Fibroblast of pulmonary artery (primary cell): ENCODE measurements at regions not wholly inside any gene's neighbourhood (a gene's known extent, or its start where the extent isn't known, plus 50 kb on each side); places are given as distances from the start of the nearest gene placed in this dataset.
"Not testable (repeated sequence)": the region's sequence is repeated elsewhere in the genome, so short reads cannot be mapped to it uniquely, and the experiment has no call there.

Experiments
- DNase-seq: peaks from one replicate; pipeline ENCODE4 v3.0.0-alpha.2; 2010; ENCODE audit warnings: low read depth
- H3K4me3 ChIP-seq: replicated peaks from 2 replicates; pipeline ENCODE4 v1.5.1; 2011; ENCODE audit warnings: low read depth, mild to moderate bottlenecking, control low read depth, low read length, moderate library complexity
- TF ChIP-seq, protein P1 (sequence below): IDR thresholded peaks from 2 replicates; pipeline ENCODE4 v1.5.1; 2011; ENCODE audit warnings: mild to moderate bottlenecking, control low read depth, low read length, inconsistent platforms; ENCODE audit errors: missing control alignments

DNA sequence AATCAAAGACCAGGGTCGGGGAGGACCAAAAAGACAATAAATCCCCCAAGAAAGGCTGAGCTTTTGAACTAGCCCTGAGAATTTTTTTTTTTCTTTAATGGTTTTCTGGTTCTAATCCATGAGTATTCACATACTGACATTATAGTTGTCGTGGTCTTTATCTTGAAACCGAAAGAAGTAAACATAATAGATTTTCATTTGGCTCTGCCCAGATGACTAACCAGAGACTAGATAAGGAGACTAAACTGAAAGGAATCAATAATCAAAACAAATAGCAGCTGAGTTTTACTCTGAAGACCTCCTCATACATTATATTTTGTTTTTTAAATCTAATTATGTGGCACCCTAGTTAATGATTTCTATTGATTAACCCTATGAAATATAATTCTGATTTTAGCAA is 381.4 kb downstream of the CNTN3 start:
- TF ChIP-seq, protein P1, sequence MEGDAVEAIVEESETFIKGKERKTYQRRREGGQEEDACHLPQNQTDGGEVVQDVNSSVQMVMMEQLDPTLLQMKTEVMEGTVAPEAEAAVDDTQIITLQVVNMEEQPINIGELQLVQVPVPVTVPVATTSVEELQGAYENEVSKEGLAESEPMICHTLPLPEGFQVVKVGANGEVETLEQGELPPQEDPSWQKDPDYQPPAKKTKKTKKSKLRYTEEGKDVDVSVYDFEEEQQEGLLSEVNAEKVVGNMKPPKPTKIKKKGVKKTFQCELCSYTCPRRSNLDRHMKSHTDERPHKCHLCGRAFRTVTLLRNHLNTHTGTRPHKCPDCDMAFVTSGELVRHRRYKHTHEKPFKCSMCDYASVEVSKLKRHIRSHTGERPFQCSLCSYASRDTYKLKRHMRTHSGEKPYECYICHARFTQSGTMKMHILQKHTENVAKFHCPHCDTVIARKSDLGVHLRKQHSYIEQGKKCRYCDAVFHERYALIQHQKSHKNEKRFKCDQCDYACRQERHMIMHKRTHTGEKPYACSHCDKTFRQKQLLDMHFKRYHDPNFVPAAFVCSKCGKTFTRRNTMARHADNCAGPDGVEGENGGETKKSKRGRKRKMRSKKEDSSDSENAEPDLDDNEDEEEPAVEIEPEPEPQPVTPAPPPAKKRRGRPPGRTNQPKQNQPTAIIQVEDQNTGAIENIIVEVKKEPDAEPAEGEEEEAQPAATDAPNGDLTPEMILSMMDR = no peak
- DNase-seq = no peak
- H3K4me3 ChIP-seq = no peak overlapping the region

DNA sequence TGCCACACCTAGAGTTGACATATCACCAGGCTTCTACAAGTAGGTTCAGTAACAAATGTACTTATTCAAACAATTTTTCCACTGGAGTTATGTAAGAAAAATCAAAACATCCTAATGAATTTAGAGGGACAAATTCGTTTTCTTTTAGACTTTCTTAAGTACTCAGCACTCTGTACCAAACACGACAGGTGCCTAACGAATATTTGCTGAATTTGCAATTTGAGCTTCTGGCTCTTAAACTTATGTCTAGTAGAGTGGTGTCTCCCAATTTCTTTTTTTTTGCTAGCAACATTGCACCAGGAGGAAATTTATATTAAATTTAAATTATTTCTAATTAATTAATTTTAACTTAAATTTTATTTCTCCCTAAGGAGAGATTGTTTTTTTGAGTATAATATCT is 397.0 kb downstream of the CNTN3 start:
- no peak overlapping the region for H3K4me3 ChIP-seq
- no peak for DNase-seq
- TF ChIP-seq, protein P1 = no peak

DNA sequence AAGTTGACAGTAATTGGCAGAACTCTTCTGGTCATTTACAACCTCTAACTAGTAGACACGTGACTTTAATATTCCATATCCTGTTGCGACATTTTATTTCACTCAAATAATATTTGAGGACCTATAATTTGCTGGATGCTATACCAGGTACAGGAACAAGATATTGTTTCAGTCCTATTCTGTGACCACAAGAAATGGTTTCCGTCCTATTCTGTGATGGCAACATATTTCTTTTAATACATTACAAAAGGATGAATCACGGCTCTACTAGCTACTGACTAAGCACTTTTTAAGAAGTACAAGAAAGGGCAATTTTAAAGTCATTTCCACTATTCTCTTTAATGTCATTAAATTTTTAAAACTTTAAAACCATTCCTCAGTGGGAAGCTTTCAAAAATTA is 400.2 kb downstream of the CNTN3 start:
- TF ChIP-seq, protein P1 = no peak
- H3K4me3 ChIP-seq = no peak overlapping the region
- DNase-seq = no peak

DNA sequence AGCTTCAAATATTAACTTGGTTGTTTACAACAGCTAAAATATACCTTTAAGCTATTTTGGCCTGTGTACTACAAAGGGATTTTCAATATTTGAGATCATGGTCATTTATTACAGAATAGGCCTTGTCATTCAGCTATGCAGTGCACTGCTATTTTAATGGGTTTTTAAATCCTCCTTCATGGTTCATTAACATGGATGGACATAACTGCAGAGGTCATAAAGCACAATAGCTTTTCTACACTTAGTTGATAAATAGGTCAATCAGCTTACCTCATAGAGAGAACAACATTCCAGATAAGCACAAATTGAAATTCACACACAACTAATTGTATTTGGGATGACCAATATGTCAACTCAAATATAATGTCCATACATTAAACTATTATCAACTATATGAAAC is 403.7 kb downstream of the CNTN3 start:
- no peak for DNase-seq
- H3K4me3 ChIP-seq = no peak overlapping the region
- TF ChIP-seq, protein P1 = no peak

DNA sequence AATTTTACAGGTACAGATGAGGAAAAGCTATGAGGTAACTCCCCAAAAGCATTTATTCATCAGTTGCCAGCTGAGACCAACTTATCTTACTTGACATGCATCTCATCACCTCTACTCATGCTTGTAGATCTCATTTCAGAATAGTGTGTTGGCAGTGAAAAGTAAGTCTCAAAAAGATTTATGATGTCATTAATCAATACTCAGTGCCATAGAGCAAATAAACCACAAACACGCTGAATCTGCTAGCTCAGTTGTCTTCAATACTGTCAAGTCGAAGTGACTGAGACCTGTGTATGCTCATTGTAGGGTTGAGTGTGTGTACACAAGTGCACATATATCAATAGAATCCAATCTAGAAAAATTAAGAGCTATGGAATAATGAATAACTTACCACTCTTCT is 413.5 kb downstream of the CNTN3 start:
- no peak for DNase-seq
- H3K4me3 ChIP-seq = no peak overlapping the region
- TF ChIP-seq, protein P1 = no peak

DNA sequence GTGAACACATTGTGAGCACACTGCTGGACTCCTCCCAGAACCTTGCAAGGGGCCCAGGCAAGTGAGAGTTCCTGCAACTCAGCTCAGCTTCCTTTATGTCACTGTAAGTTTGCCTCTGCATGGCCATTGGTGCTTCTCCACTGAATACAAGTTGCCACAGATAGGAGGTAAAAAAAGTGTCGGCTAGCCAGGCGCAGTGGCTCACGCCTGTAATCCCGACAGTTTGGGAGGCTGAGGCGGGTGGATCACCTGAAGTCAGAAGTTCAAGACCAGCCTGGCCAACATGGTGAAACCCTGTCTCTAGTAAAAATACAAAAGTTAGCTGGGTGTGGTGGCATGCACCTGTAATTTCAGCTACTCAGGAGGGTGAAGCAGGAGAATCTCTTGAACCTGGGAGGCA is 435.8 kb downstream of the CNTN3 start:
- DNase-seq, H3K4me3 ChIP-seq: not testable (repeated sequence)

DNA sequence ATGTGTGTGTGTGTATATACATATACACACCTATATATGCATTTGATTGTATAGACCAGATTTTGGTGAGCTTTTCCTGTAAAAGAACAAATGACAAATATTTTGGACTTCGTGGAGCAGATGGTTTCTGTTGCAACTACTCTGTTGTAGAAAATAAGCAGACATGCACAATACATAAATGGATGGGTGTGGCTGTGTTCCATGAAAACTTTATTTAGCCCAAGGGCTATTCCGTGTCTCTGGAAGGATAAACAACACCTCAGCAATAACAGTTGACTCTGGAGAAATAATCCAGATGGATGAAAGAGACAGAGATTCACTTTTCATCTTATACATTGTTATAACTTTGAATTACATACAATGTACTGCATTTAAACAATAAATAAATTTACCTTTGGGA is 441.4 kb downstream of the CNTN3 start:
- no peak overlapping the region for H3K4me3 ChIP-seq
- no peak for DNase-seq
- TF ChIP-seq, protein P1 = no peak

DNA sequence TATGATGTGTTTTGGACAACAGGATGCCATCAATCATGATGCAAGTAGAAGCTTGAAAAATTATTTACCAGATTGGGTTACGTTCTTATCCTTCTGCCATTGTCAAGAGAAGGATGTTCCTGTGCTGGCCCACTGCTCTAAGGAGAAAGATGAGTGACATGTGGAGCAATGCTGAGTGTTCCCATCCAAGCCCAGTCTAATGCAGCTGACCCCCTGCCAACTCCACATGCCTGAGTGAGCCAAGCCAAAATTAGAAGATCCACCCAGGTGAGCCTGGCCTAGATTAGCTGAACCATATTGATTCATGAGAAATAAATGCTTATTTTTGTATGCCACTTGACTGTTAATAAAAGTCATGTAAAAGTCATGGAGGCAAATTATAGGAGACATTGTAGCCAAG is 446.5 kb downstream of the CNTN3 start:
- no peak for DNase-seq
- TF ChIP-seq, protein P1 = no peak
- no peak overlapping the region for H3K4me3 ChIP-seq
